ENCODE measurements at regions not wholly inside any gene's neighbourhood (a gene's known extent, or its start where the extent isn't known, plus 50 kb on each side); places are given as distances from the start of the nearest gene placed in this dataset.

DNA sequence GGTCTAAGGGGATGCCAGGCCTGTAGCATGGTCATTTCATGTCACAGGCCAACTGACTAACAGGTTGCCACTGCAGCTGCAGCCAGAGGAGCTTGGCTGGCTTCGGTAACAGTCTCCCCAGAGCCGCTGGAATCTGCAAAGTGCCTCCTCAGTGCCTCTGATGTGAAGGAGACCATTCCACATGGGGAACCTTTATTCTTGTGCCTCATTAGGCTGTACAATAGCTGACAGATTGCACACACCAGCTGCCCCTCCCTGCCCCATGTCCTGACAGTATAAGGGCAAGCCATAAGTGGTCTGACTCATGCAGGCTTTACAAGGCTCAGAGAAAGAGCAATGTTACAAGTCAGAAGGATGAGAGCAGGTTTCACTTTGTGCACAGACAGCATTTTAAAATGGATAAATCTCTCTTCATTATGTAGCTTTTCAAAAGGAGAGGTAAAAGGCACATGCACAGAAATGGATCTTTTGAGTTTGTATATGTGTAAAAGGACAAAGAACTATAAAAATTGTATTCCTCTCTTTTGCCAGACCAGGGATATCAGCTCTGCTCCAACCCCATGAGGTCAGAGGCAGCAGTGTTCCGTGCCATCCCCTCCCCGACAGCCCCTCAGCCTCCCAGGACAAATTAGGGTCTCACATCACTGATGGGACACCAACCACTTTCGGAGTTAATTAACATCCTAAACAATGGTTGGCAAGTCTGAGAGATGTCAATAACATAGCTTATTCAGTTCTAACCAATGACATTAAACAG lies 467.8 kb downstream of the TMEM232 start:
- no peak overlapping the region for H3K4me3 ChIP-seq (replicated peaks in 1 of 2; ENCODE audit: low read depth in 2 of 2, low read length in 2 of 2)
- TF ChIP-seq, protein P1, sequence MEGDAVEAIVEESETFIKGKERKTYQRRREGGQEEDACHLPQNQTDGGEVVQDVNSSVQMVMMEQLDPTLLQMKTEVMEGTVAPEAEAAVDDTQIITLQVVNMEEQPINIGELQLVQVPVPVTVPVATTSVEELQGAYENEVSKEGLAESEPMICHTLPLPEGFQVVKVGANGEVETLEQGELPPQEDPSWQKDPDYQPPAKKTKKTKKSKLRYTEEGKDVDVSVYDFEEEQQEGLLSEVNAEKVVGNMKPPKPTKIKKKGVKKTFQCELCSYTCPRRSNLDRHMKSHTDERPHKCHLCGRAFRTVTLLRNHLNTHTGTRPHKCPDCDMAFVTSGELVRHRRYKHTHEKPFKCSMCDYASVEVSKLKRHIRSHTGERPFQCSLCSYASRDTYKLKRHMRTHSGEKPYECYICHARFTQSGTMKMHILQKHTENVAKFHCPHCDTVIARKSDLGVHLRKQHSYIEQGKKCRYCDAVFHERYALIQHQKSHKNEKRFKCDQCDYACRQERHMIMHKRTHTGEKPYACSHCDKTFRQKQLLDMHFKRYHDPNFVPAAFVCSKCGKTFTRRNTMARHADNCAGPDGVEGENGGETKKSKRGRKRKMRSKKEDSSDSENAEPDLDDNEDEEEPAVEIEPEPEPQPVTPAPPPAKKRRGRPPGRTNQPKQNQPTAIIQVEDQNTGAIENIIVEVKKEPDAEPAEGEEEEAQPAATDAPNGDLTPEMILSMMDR (IDR thresholded peaks at IDR 0.05; ENCODE audit: low read depth, low read length), result no peak
- peak; percentile 1 to 26 for DNase-seq (ENCODE audit: low read depth in 2 of 2)

DNA sequence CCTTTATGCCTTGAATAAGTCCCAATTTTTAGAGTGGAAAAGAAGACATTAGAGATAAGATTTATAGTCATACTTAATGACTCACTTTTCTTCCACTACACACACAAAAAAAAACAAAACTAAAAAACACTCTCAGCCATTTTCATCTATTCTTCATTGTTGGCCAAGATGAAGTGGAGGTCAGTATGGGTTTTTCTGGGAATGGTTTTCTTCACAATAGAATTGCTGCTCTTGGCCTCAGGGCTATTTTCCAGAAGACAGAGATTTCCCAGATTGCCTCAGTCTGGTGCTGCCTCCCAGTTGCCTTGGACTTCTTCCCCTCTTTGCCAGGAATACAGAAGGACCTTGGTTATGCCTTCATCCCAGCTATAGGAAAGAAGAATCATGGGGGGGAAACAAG lies 463.7 kb downstream of the TMEM232 start:
- H3K4me3 ChIP-seq (replicated peaks in 1 of 2; ENCODE audit: low read depth in 2 of 2, low read length in 2 of 2), result no peak overlapping the region
- DNase-seq (ENCODE audit: low read depth in 2 of 2), result no peak
- TF ChIP-seq, protein P1 (IDR thresholded peaks at IDR 0.05; ENCODE audit: low read depth, low read length), result no peak

DNA sequence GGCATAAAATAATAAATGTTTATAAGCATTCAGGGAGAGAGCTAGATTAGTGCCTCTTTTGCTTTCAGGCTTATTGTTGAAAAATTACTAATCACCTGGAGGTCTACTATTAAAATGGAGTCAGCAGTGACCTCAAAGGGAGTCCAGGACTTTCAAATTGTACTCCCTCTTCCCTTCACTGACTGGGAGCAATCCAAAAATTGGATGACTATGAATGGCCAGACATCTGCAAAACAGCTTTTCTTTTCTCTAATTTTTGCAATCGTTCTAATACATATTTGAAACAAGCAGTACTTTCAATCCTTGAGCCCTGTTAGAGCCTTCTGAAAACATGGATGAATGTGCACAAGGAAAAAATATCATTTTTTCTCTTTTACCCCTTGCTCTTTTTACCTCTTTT lies 461.8 kb downstream of the TMEM232 start:
- H3K4me3 ChIP-seq (replicated peaks in 1 of 2; ENCODE audit: low read depth in 2 of 2, low read length in 2 of 2), result no peak overlapping the region
- DNase-seq (ENCODE audit: low read depth in 2 of 2), result no peak
- TF ChIP-seq, protein P1 (IDR thresholded peaks at IDR 0.05; ENCODE audit: low read depth, low read length), result no peak

DNA sequence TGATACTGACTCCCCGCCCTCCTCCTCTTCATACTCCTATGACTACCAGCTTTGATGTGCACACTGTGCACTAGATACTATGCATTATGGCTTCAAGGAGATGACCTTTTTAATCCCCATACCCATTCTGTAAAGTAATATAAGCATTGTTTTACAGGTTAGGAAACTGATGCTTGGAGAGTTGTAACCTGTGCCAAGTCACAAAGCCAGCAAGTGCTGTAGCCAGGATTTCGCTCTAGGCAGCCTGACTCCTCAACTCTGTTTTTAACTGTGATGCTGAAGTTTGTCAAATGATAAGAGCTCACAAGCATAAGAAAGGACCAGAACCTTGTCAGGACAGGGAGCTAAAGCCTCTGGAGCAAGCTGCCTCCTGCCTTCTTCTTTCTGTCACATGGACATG lies 461.3 kb downstream of the TMEM232 start:
- H3K4me3 ChIP-seq (replicated peaks in 1 of 2; ENCODE audit: low read depth in 2 of 2, low read length in 2 of 2), result no peak overlapping the region
- TF ChIP-seq, protein P1 (IDR thresholded peaks at IDR 0.05; ENCODE audit: low read depth, low read length), result no peak
- DNase-seq (ENCODE audit: low read depth in 2 of 2), result no peak

DNA sequence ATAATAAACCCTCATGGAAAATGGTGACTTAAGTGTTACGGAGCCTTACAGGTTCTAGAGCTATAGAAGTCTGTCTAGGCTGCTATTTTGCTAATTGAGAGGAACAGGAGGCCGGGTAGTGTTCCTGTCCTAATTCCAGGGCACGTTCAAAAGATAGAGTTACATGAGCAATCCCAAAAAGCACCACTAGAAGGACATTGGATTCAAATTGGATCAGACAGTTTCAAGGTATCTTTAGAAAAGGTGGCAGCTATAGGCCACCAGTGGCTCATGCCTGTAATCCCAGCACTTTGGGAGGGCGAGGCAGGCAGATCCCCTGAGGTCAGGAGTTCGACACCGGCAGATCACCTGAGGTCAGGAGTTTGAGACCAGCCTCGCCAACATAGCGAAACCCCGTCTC lies 458.8 kb downstream of the TMEM232 start:
- DNase-seq (ENCODE audit: low read depth in 2 of 2), result no peak
- no peak overlapping the region for H3K4me3 ChIP-seq (replicated peaks in 1 of 2; ENCODE audit: low read depth in 2 of 2, low read length in 2 of 2)
- TF ChIP-seq, protein P1 (IDR thresholded peaks at IDR 0.05; ENCODE audit: low read depth, low read length), result no peak

DNA sequence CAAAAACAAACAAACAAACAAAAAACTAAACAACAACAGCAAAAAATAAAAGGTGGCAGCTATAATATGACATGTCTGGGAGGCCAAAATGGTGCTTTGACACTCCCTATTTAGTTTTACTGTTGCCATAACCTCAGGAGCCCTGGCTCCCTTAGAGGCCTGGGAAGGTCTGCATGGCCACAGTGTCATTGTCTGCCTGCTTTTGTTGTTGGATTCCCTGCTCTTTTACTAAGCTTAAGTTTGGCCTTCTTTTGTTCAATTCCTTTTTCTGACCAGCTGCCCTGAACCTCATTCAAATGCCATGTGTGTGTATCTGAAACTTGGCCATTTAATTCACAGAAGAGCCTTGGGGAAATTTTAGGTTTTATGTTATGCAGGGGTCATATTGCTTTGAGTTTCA lies 458.2 kb downstream of the TMEM232 start:
- TF ChIP-seq, protein P1 (IDR thresholded peaks at IDR 0.05; ENCODE audit: low read depth, low read length), result no peak
- H3K4me3 ChIP-seq (replicated peaks in 1 of 2; ENCODE audit: low read depth in 2 of 2, low read length in 2 of 2), result no peak overlapping the region
- no peak for DNase-seq (ENCODE audit: low read depth in 2 of 2)

DNA sequence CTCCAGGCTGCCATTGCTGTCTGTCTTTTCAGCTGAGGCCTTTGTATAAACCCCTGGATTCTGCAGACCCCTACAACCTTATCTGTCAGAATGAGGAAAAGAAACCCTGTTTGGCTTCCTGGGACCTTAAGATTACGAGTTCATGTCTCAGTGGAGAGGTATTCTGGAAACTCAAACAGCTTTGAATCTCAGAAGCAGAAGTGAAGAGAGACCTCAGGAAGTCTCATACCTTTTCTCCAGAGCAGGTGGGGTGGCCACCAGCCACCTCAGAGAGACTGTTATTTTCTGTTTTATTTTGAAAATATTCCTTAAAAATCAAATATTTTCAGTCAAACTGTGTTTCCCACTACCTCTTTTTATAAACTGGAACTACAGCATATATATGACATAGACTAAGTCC lies 457.5 kb downstream of the TMEM232 start:
- TF ChIP-seq, protein P1 (IDR thresholded peaks at IDR 0.05; ENCODE audit: low read depth, low read length), result no peak
- no peak overlapping the region for H3K4me3 ChIP-seq (replicated peaks in 1 of 2; ENCODE audit: low read depth in 2 of 2, low read length in 2 of 2)
- DNase-seq (ENCODE audit: low read depth in 2 of 2), result no peak
